K562 (cell line): ENCODE measurements at regions not wholly inside any gene's neighbourhood (a gene's known extent, or its start where the extent isn't known, plus 50 kb on each side); places are given as distances from the start of the nearest gene placed in this dataset.

Experiments used
- ATAC-seq: fragments of 200-7000 bp; cut with Tn5 transposase; 3 replicates; pipeline ENCODE4 v1.9.1; 2020; ENCODE audit warnings: moderate library complexity
- BruUV-seq: library from RNA; stranded (reverse); fragments of 400-500 nt; replicated peaks from 2 replicates; lab custom pipeline; 2021; lab: Mats Ljungman, UMichigan
- CTCF ChIA-PET: fragments of 300-600 bp; formaldehyde crosslinking; extraction: SDS; loops from one replicate; lab custom pipeline; 2021; ENCODE audit warnings: low intra/inter-chr PET ratio; lab: Yijun Ruan, JAX
- POLR2A ChIA-PET: fragments of 300-600, 350-650 bp; sonication (Branson Sonifier 250); formaldehyde crosslinking; extraction: SDS; loops from one replicate; lab custom pipeline; 2021; ENCODE audit warnings: antibody characterized with exemption, inconsistent platforms; lab: Yijun Ruan, JAX
- DNase-seq, 4 experiments: peaks; one replicate each; pipeline versions ENCODE4 v3.0.0 to v3.0.0-alpha.2; 2011 to 2018; ENCODE audit warnings: low spot score in 3 of 4, mixed read lengths in 3 of 4; ENCODE audit errors: extremely low read depth in 1 of 4
- FAIRE-seq: peaks from 2 replicates; lab custom pipeline; 2011; peaks lifted over from hg19 to GRCh38; lab: Jason Lieb, UNC
- H2AFZ ChIP-seq: 2 replicates; pipeline ENCODE4 v1.6.0; 2011; ENCODE audit warnings: low read depth, low read length, control low read depth, inconsistent platforms
- H3K27ac ChIP-seq: fragments of 200-600 bp; 3 replicates; pipeline ENCODE4 v1.8.0; 2011; ENCODE audit warnings: low read depth, mild to moderate bottlenecking, control low read depth, inconsistent platforms, low read length, moderate library complexity, mixed read lengths; ENCODE audit errors: extremely low read depth
- H3K27me3 ChIP-seq, 2 experiments: fragments of 300-600 bp in 1 of 2; 2 replicates in 1 of 2; 3 replicates in 1 of 2; pipeline versions ENCODE4 v1.6.0 to v1.8.0; 2011; ENCODE audit warnings: inconsistent platforms in 2 of 2, low read length in 2 of 2, mild to moderate bottlenecking in 1 of 2, mixed read lengths in 1 of 2, moderate library complexity in 1 of 2; ENCODE audit not compliant: control insufficient read depth in 2 of 2, insufficient read depth in 2 of 2
- H3K36me3 ChIP-seq: fragments of 300-600 bp; 3 replicates; pipeline ENCODE4 v1.8.0; 2011; ENCODE audit warnings: mild to moderate bottlenecking, low read length, inconsistent platforms; ENCODE audit not compliant: control insufficient read depth, insufficient read depth
- H3K4me1 ChIP-seq, 2 experiments: fragments of 200-600 bp in 1 of 2; replicated peaks in 1 of 2; 2 replicates in 1 of 2; 3 replicates in 1 of 2; pipeline versions ENCODE4 v1.5.1 to v1.8.0; 2011; ENCODE audit warnings: inconsistent platforms in 2 of 2, low read length in 2 of 2, mild to moderate bottlenecking in 1 of 2, mixed read lengths in 1 of 2, moderate library complexity in 1 of 2; ENCODE audit not compliant: control insufficient read depth in 2 of 2, insufficient read depth in 2 of 2
- H3K4me2 ChIP-seq: 2 replicates; pipeline ENCODE4 v1.6.1; 2011; ENCODE audit warnings: low read length, control low read depth, inconsistent platforms, mixed read lengths; ENCODE audit not compliant: insufficient read depth
- H3K4me3 ChIP-seq: fragments of 200-600 bp; sonication (generic), shearing (Covaris generic); 2 replicates; pipeline ENCODE4 v1.5.1; 2016; ENCODE audit warnings: control low read depth, inconsistent platforms
- H3K79me2 ChIP-seq: fragments of 200-600 bp; 3 replicates; pipeline ENCODE4 v1.8.0; 2011; ENCODE audit warnings: low read length, inconsistent platforms; ENCODE audit not compliant: control insufficient read depth, insufficient read depth
- H3K9ac ChIP-seq, 2 experiments: 2 replicates each; pipeline versions ENCODE4 v1.6.0 to v1.6.1; 2011; ENCODE audit warnings: low read depth in 2 of 2, low read length in 2 of 2, control low read depth in 1 of 2, inconsistent platforms in 1 of 2, mild to moderate bottlenecking in 1 of 2, mixed read lengths in 1 of 2; ENCODE audit not compliant: insufficient read depth in 1 of 2
- H3K9me1 ChIP-seq: one replicate; pipeline ENCODE4 v1.6.0; 2011; ENCODE audit warnings: inconsistent platforms, mild to moderate bottlenecking, low read length, moderate library complexity; ENCODE audit not compliant: control insufficient read depth, insufficient read depth
- H3K9me3 ChIP-seq: replicated peaks from 2 replicates; pipeline ENCODE4 v1.5.1; 2011; ENCODE audit warnings: low read depth, low read length, inconsistent platforms; ENCODE audit not compliant: control insufficient read depth, insufficient read depth
- H4K20me1 ChIP-seq: replicated peaks from 2 replicates; pipeline ENCODE4 v1.6.1; 2011; ENCODE audit warnings: low read length, inconsistent platforms, mixed read lengths; ENCODE audit not compliant: control insufficient read depth, insufficient read depth
- ATF7 ChIP-seq: fragments of 450-650 bp; IDR thresholded peaks from 2 replicates; pipeline ENCODE4 v1.7.1; 2014; ENCODE audit warnings: mild to moderate bottlenecking, moderate library complexity
- BDP1 ChIP-seq: IDR thresholded peaks from 3 replicates; pipeline ENCODE4 v1.6.1; 2011; ENCODE audit not compliant: insufficient read length, insufficient read depth
- BRF1 ChIP-seq: IDR thresholded peaks from 3 replicates; pipeline ENCODE4 v1.6.1; 2011; ENCODE audit warnings: borderline replicate concordance, mild to moderate bottlenecking; ENCODE audit not compliant: insufficient read length; ENCODE audit errors: extremely low read depth
- CTBP1 ChIP-seq: fragments of 450-650 bp; IDR thresholded peaks from 2 replicates; pipeline ENCODE4 v1.6.1; 2016; ENCODE audit warnings: borderline replicate concordance
- DDX20 ChIP-seq: fragments of 450-650 bp; IDR thresholded peaks from 2 replicates; pipeline ENCODE4 v1.6.1; 2016; ENCODE audit warnings: missing genetic modification characterization, low read depth, mild to moderate bottlenecking, missing compliant biosample characterization, moderate library complexity
- MAFF ChIP-seq: IDR thresholded peaks from 2 replicates; pipeline ENCODE4 v1.6.1; 2012; ENCODE audit warnings: low read length, improper control_type of control experiment
- MTF1 ChIP-seq: fragments of 250-450 bp; sonication (Bioruptor Pico); IDR thresholded peaks from 2 replicates; pipeline ENCODE4 v1.9.0; 2021; ENCODE audit warnings: moderate library complexity, mild to moderate bottlenecking, inconsistent platforms, borderline replicate concordance
- MYBL2 ChIP-seq, 2 experiments: fragments of 450-650 bp in 1 of 2; sonication (generic) in 1 of 2; formaldehyde crosslinking in 1 of 2; IDR thresholded peaks; 2 replicates each; pipeline versions ENCODE4 v1.6.1 to v1.8.1; 2017 to 2022; ENCODE audit warnings: borderline replicate concordance in 1 of 2, inconsistent platforms in 1 of 2, low read depth in 1 of 2, mild to moderate bottlenecking in 1 of 2, missing genetic modification reagents in 1 of 2, moderate library complexity in 1 of 2
- RAD51 ChIP-seq: fragments of 450-650 bp; IDR thresholded peaks from 2 replicates; pipeline ENCODE4 v1.7.1; 2016; ENCODE audit warnings: low read depth, mild to moderate bottlenecking, borderline replicate concordance
- RBM17 ChIP-seq: fragments of 200-400 bp; formaldehyde crosslinking; IDR thresholded peaks from 2 replicates; pipeline ENCODE4 v1.6.1; 2017; ENCODE audit warnings: low read depth, mild to moderate bottlenecking, low read length, borderline replicate concordance
- RFX1 ChIP-seq: fragments of 450-650 bp; IDR thresholded peaks from 2 replicates; pipeline ENCODE4 v1.6.1; 2016; ENCODE audit warnings: mild to moderate bottlenecking, moderate library complexity
- XRCC4 ChIP-seq: IDR thresholded peaks from one replicate; pipeline ENCODE4 v1.6.1; 2011; ENCODE audit not compliant: insufficient read depth, insufficient read length; ENCODE audit errors: extremely low read depth
- YBX1 ChIP-seq: fragments of 450-650 bp; IDR thresholded peaks from 2 replicates; pipeline ENCODE4 v1.7.1; 2016; ENCODE audit warnings: mild to moderate bottlenecking
- ZBTB12 ChIP-seq: fragments of 250-450 bp; sonication (Bioruptor Pico); IDR thresholded peaks from 2 replicates; pipeline ENCODE4 v1.4.0; 2020
- ZNF436 ChIP-seq: fragments of 250-450, 450-650 bp; sonication (Bioruptor Pico); formaldehyde crosslinking; IDR thresholded peaks from 2 replicates; pipeline ENCODE4 v1.7.0; 2020; ENCODE audit warnings: mild to moderate bottlenecking
- WGBS: fragments of 100-300 bp; shearing (Covaris generic); methylation state at CpG from one replicate; pipeline ENCODE4 v1.1.6; 2016; ENCODE audit warnings: low coverage, mixed read lengths; ENCODE audit not compliant: insufficient coverage; ENCODE audit errors: missing lambda C conversion rate; 5-methylcytosine and 5-hydroxymethylcytosine counted together
- in situ Hi-C: fragments of 300-500 bp; cut with MboI; formaldehyde crosslinking; loops from 4 replicates; pipeline ENCODE4 v1.15.0; 2018; ENCODE audit warnings: inconsistent platforms, mixed read lengths
- intact Hi-C: fragments of 100-400 bp; cut with micrococcal nuclease; formaldehyde crosslinking; loops from 2 replicates; pipeline ENCODE4 v1.14.2; 2022
- TF ChIP-seq, protein P1 (sequence below): sonication (generic); formaldehyde crosslinking; IDR thresholded peaks from 2 replicates; pipeline ENCODE4 v1.4.0; 2020; ENCODE audit warnings: mild to moderate bottlenecking, missing genetic modification reagents
- TF ChIP-seq, protein P2 (sequence below): sonication (generic); formaldehyde crosslinking; IDR thresholded peaks from 2 replicates; pipeline ENCODE4 v1.8.0; 2022; ENCODE audit warnings: mild to moderate bottlenecking, missing genetic modification reagents

DNA sequence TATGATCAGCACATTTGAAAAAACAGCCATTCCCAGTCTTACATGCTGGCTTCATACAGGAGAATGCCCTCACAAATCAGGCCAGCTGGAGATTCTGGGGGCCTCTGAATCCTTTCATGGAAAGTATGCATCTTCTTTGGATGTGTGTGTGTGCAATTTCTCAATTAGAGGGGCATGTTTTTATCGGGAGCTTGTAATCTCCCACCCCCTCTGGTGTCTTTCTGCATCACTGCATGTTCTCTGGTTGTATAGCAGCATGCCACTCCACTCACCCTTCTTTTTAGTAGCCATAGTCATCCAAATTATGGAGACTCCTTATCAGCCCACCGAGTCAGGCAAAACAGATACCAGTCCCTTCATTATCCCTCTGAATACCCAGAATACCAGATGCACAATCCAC lies 282.2 kb upstream of the SLIT2 start:
- TF ChIP-seq MYBL2 (IDR thresholded peaks at IDR 0.05; ENCODE audit: low read depth), result no peak
- no peak for TF ChIP-seq MYBL2 (CRISPR knock-in tag; IDR thresholded peaks at IDR 0.05; ENCODE audit: borderline replicate concordance)
- no peak for TF ChIP-seq DDX20 (tag)
- no peak for TF ChIP-seq RBM17
- TF ChIP-seq ATF7, result no peak
- no peak for TF ChIP-seq RFX1
- TF ChIP-seq YBX1, result no peak
- TF ChIP-seq, protein P1, sequence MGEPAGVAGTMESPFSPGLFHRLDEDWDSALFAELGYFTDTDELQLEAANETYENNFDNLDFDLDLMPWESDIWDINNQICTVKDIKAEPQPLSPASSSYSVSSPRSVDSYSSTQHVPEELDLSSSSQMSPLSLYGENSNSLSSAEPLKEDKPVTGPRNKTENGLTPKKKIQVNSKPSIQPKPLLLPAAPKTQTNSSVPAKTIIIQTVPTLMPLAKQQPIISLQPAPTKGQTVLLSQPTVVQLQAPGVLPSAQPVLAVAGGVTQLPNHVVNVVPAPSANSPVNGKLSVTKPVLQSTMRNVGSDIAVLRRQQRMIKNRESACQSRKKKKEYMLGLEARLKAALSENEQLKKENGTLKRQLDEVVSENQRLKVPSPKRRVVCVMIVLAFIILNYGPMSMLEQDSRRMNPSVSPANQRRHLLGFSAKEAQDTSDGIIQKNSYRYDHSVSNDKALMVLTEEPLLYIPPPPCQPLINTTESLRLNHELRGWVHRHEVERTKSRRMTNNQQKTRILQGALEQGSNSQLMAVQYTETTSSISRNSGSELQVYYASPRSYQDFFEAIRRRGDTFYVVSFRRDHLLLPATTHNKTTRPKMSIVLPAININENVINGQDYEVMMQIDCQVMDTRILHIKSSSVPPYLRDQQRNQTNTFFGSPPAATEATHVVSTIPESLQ (CRISPR knock-in tag), result no peak
- TF ChIP-seq, protein P2, sequence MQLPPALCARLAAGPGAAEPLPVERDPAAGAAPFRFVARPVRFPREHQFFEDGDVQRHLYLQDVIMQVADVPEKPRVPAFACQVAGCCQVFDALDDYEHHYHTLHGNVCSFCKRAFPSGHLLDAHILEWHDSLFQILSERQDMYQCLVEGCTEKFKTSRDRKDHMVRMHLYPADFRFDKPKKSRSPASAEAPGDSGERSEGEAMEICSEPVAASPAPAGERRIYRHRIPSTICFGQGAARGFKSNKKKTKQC, result no peak
- no peak for TF ChIP-seq BRF1
- TF ChIP-seq MAFF, result no peak
- no peak for TF ChIP-seq ZBTB12 (CRISPR knock-in tag)
- no peak for TF ChIP-seq XRCC4
- TF ChIP-seq BDP1, result no peak
- TF ChIP-seq MTF1, result no peak
- TF ChIP-seq ZNF436 (CRISPR knock-in tag), result no peak
- no peak for TF ChIP-seq CTBP1
- no peak for TF ChIP-seq RAD51
- ChIA-PET CTCF (no interaction called here), POLR2A (no interaction called here)
- H3K4me1 ChIP-seq, result no peaks in the 10 kb centered on the region
- H3K9me1 ChIP-seq, result no peaks in the 10 kb centered on the region
- no peaks in the 10 kb centered on the region; the same call in 1 of the 2 replicates for H3K9me3 ChIP-seq
- ATAC-seq (no peak), DNase-seq (no peak), FAIRE-seq (no peak)
- intact Hi-C loops, result no loop called here
- H4K20me1 ChIP-seq, result no peaks in the 10 kb centered on the region
- no TSS peak for BruUV-seq
- H2AFZ ChIP-seq, result no peak overlapping the region
- no peaks in the 10 kb centered on the region for H3K79me2 ChIP-seq
- 0% methylated on average over 2 of the region's 2 CpGs for WGBS
- H3K36me3 ChIP-seq, result no peaks in the 10 kb centered on the region
- H3K27ac ChIP-seq, result no peak overlapping the region
- H3K9ac ChIP-seq, result no peak overlapping the region
- H3K4me2 ChIP-seq, result no peak overlapping the region
- in situ Hi-C loops, result no loop called here
- no peak overlapping the region for H3K4me3 ChIP-seq
- no peaks in the 10 kb centered on the region for H3K27me3 ChIP-seq
